ENCODE measurements at regions not wholly inside any gene's neighbourhood (a gene's known extent, or its start where the extent isn't known, plus 50 kb on each side); places are given as distances from the start of the nearest gene placed in this dataset.

DNA sequence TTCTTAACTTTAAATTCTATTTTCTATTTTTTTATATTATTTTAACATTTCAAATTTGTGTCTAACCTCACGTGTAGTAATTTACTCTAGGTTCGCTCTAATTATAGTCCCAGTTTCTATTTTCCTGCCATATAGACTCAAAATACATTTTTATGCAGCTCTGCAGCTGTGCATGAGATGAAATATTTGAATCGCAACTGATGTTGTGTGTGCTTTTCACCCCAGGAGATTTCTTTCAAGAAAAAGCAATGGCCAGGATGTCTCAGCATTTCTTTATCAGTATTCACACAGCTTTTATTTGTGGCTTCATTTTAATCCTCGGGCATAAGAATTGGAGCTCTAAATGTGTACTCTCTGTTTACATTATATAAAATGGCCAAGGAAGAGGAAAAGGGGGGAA lies 157.6 kb downstream of the HDGFL1 start:
- no TSS peak for BruUV-seq (replicated peaks)
- no peak for TF ChIP-seq CTCF (conservative IDR thresholded peaks at IDR 0.05)
- TF ChIP-seq EZH2 (IDR thresholded peaks at IDR 0.05; ENCODE audit: low read depth) = no peak
- Histone ChIP-seq H3K4me1 (replicated peaks; ENCODE audit: insufficient read depth) (no peaks in the 10 kb centered on the region), H4K20me1 (ENCODE audit: insufficient read depth) (no peaks in the 10 kb centered on the region), H3K36me3 (ENCODE audit: low read depth) (no peaks in the 10 kb centered on the region), H2AFZ (no peak overlapping the region), H3K27ac (no peak overlapping the region), H3F3A (ENCODE audit: insufficient read depth, low read depth) (no peaks in the 10 kb centered on the region), H3K9me3 (ENCODE audit: insufficient read depth, low read depth) (peaks cover 11% of the 10 kb centered on the region), H3K27me3 (ENCODE audit: insufficient read depth, low read depth) (no peaks in the 10 kb centered on the region), H3K4me3 (no peak overlapping the region), H3K4me2 (no peak overlapping the region), H3K9me2 (ENCODE audit: insufficient read depth) (no peaks in the 10 kb centered on the region; the same call in 1 of the 2 replicates), H3K79me2 (ENCODE audit: low read depth) (no peaks in the 10 kb centered on the region)
- no peak for DNase-seq
- POLR2A ChIA-PET (ENCODE audit: unreplicated experiment) = no interaction called here
- CTCF ChIA-PET = no interaction called here
- intact Hi-C loops (cut with micrococcal nuclease; ENCODE audit: unreplicated experiment) = no loop called here

- Histone ChIP-seq H4K20me1 (ENCODE audit: insufficient read depth) (no peaks in the 10 kb centered on the region), H3F3A (ENCODE audit: insufficient read depth, low read depth) (no peaks in the 10 kb centered on the region), H3K4me1 (replicated peaks; ENCODE audit: insufficient read depth) (no peaks in the 10 kb centered on the region), H3K79me2 (ENCODE audit: low read depth) (no peaks in the 10 kb centered on the region), H3K9me3 (ENCODE audit: insufficient read depth, low read depth) (peaks cover 9% of the 10 kb centered on the region), H3K9me2 (ENCODE audit: insufficient read depth) (no peaks in the 10 kb centered on the region; the same call in 1 of the 2 replicates), H3K27ac (no peak overlapping the region), H3K27me3 (ENCODE audit: insufficient read depth, low read depth) (no peaks in the 10 kb centered on the region), H3K36me3 (ENCODE audit: low read depth) (no peaks in the 10 kb centered on the region), H3K4me3 (no peak overlapping the region), H2AFZ (no peak overlapping the region), H3K4me2 (no peak overlapping the region)
- BruUV-seq (replicated peaks) = no TSS peak
- no peak for DNase-seq
- intact Hi-C loops (cut with micrococcal nuclease; ENCODE audit: unreplicated experiment) = no loop called here
- POLR2A ChIA-PET (ENCODE audit: unreplicated experiment) = no interaction called here
- CTCF ChIA-PET = no interaction called here
- TF ChIP-seq EZH2 (IDR thresholded peaks at IDR 0.05; ENCODE audit: low read depth) (no peak), CTCF (conservative IDR thresholded peaks at IDR 0.05) (no peak)
Observed at GRCh38 chr6:22727710-22728109, 158.3 kb downstream of the HDGFL1 start.

GRCh38 chr6:22732176-22732970 lies 163.0 kb downstream of the HDGFL1 start:
- intact Hi-C loops (cut with micrococcal nuclease; ENCODE audit: unreplicated experiment) = loop anchor here (10.0 kb wide), 1 partner anchor 1138 kb away; the partner anchor contains the start of gene SOX4
- DNase-seq = no peak
- no peak overlapping the region for H3K27ac ChIP-seq
- BruUV-seq (replicated peaks) = no TSS peak
- ChIA-PET CTCF (no interaction called here), POLR2A (ENCODE audit: unreplicated experiment) (no interaction called here)
- H3K9me3 ChIP-seq (ENCODE audit: insufficient read depth, low read depth) = no peaks in the 10 kb centered on the region
- no peaks in the 10 kb centered on the region for H3K27me3 ChIP-seq (ENCODE audit: insufficient read depth, low read depth)
- H3K9me2 ChIP-seq (ENCODE audit: insufficient read depth) = no peaks in the 10 kb centered on the region; the same call in 1 of the 2 replicates
- H2AFZ ChIP-seq = no peak overlapping the region
- H3K36me3 ChIP-seq (ENCODE audit: low read depth) = no peaks in the 10 kb centered on the region
- no peak for TF ChIP-seq CTCF (conservative IDR thresholded peaks at IDR 0.05)
- no peak for TF ChIP-seq EZH2 (IDR thresholded peaks at IDR 0.05; ENCODE audit: low read depth)
- no peak overlapping the region for H3K4me2 ChIP-seq
- H4K20me1 ChIP-seq (ENCODE audit: insufficient read depth) = no peaks in the 10 kb centered on the region
- no peak overlapping the region for H3K4me3 ChIP-seq
- no peaks in the 10 kb centered on the region for H3K79me2 ChIP-seq (ENCODE audit: low read depth)
- no peaks in the 10 kb centered on the region for H3K4me1 ChIP-seq (replicated peaks; ENCODE audit: insufficient read depth)
- no peaks in the 10 kb centered on the region for H3F3A ChIP-seq (ENCODE audit: insufficient read depth, low read depth)
